Activated naive CD4-positive, alpha-beta T cell treated with anti-CD3 and anti-CD28 coated beads, Interleukin-2, amount 10 ng/mL, durations not matched to agents 7 days and 5 days (primary cell): ENCODE measurements at regions not wholly inside any gene's neighbourhood (a gene's known extent, or its start where the extent isn't known, plus 50 kb on each side); places are given as distances from the start of the nearest gene placed in this dataset.

Experiments
- CTCF ChIA-PET: fragments of 350-600 bp; sonication (Branson Sonifier 250); formaldehyde crosslinking; loops from one replicate; lab custom pipeline; 2021; ENCODE audit warnings: antibody characterized with exemption; lab: Charles Lee
- DNase-seq: peaks from one replicate; pipeline ENCODE4 v3.0.0-alpha.2; 2020
- H3K27ac Mint-ChIP-seq: one replicate; pipeline ENCODE4 v1.8.0; 2021; ENCODE audit warnings: mild to moderate bottlenecking, moderate library complexity, mixed read lengths
- H3K27me3 Mint-ChIP-seq: one replicate; pipeline ENCODE4 v1.8.0; 2021; ENCODE audit warnings: mild to moderate bottlenecking, mixed read lengths
- H3K36me3 Mint-ChIP-seq: one replicate; pipeline ENCODE4 v1.8.0; 2021; ENCODE audit warnings: mixed read lengths
- H3K4me1 Mint-ChIP-seq: one replicate; pipeline ENCODE4 v1.8.0; 2021; ENCODE audit warnings: mixed read lengths
- H3K4me3 Mint-ChIP-seq: one replicate; pipeline ENCODE4 v1.8.0; 2021; ENCODE audit warnings: mild to moderate bottlenecking, moderate library complexity, mixed read lengths
- H3K9me3 Mint-ChIP-seq: one replicate; pipeline ENCODE4 v1.8.0; 2021; ENCODE audit warnings: mixed read lengths

DNA sequence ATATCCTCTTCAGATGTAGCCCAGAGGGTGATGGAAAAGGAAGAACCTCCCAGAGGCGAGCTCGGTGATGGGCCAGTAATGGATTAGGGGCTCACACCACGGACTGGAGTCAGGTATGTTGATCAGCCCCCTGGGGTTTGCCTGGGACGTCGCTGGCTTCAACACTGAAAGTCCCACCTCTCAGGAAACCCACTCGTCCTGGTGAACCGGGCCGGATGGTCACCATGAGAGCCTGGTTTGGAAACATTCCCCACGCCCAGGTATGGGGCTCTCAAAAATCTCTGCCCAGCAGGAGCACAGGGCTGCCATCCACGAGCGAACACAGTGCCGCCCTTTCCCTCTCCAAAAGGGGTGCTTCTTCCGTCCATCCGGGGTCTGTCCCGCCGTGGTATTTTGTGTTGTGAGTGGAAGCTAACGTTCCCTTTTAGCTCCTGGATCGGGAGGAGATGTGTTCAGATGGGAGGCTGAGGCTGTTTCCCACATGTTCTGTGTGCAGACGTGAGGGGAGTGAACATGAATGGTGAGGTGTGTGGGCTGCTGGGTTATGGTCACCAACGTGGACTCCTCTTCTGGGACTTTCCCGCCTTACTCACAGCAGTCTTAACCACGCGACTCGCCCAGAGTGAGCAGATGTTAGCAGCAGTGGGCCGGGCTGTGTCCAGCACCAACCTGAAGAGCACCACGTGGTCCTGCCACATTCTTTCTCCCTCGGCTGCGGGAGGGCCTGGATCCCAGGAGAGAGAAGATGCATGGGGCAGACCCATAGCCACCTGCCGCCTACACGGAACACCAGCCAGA is 139.2 kb downstream of the KIF26A start:
- CTCF ChIA-PET: no interaction called here
- no peaks in the 10 kb centered on the region for H3K9me3 Mint-ChIP-seq
- no peaks in the 10 kb centered on the region for H3K36me3 Mint-ChIP-seq
- H3K27me3 Mint-ChIP-seq: peaks cover 3% of the 10 kb centered on the region
- H3K27ac Mint-ChIP-seq: no peak overlapping the region
- no peaks in the 10 kb centered on the region for H3K4me1 Mint-ChIP-seq
- no peak overlapping the region for H3K4me3 Mint-ChIP-seq
- peak; percentile 17 for DNase-seq

DNA sequence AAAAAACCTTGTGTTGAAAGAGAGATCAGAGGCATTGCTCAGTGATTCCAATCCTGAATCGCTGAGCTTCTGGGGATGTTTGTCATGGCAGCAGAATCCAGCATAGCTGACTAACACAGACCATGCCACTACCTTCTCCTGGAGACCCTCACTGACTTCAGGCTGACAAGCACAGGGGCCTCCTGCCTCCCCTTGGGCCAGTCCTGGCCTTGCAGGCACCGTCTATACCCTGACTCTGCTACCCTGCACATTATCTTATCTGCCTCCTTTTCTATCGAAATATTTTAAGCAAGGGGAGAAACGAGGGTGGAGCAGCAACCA is 139.8 kb downstream of the KIF26A start:
- Mint-ChIP-seq H3K27ac (no peak overlapping the region), H3K27me3 (peaks cover 3% of the 10 kb centered on the region), H3K4me3 (no peak overlapping the region), H3K36me3 (no peaks in the 10 kb centered on the region), H3K4me1 (no peaks in the 10 kb centered on the region), H3K9me3 (no peaks in the 10 kb centered on the region)
- CTCF ChIA-PET: no interaction called here
- DNase-seq: no peak

DNA sequence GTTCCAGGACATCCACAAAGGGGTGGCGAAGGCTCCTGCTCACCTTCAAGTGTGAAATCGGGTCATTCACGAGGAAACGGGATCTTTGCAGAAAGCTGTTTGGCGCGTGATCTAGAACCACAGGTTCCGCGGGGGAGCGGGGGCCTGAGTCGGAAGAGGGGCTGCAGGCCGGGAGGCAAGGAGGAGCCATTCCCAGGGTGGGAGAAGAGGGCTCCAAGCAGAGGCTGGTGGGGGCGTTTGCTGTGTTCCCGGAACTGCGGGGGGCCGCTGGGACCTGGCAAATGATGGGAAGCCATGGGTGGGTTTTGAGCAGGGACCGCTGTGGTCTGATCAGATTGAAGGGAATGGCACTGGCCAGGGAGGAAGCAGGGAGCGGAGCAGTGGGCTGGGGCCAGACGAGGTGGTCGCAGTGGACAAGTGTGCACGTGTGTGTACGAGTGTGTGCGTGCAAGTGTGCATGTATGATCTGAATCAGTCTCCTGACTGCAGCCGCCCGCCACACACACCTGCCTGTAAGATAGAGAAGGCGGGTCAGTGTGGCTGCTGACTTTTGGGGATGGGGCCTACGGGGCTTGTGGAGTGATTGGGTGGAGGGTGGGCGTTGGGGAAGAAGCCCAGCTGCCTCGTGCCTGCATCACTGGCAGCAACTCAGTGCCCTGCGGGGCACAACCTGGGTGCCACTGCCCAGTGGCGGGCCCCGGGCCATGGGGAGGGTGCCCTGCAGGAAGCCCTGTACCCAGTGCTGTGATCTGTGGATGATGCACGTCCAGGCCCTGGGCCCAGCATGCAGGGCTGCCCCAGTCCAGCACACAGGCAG is 141.9 kb downstream of the KIF26A start:
- Mint-ChIP-seq H3K9me3 (no peaks in the 10 kb centered on the region), H3K27me3 (peaks cover 3% of the 10 kb centered on the region), H3K36me3 (no peaks in the 10 kb centered on the region), H3K4me1 (no peaks in the 10 kb centered on the region), H3K4me3 (no peak overlapping the region), H3K27ac (no peak overlapping the region)
- CTCF ChIA-PET: no interaction called here
- DNase-seq: peak; percentile 15

DNA sequence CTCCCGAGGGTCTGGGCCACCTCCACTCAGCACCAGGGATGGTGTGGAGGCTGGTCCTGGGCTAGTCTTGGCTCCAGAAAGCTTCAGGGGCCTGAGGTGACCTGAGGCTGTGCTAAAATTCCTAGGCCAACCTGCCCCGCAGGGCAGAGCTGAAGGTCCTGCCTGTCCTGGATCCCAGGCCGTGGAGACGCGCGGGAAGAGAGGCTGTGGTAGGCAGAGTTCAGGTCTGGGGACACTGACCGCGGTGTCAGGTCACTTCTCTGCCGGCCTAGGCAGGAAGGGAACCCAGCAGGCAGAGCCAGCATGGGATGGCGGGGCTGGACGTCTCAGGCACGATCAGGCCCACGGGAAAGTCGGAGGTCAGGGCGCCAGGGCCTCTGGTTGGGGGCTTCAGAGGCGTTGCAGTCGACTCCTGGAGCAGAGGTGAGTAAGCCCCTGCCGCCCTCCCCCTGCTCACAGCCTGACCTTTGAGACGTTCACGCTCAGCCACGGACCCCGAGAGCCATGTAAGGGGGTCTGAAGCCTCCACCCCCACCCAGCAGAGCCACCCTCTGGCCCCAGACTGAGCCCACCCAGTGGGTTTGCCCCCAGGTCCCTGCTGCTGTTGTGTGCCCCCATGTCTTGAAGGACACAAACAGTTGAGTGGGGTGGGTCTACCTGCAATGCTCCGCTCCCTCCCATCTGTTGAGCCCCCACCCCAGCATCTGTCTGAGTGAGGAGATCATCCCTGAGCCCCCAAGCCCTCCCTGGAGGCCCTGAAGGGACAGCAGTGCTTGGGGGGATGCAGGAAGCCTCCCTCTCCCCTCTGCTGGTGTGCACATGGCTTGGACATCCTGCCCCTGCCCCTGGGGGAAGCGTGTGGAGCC is 142.7 kb downstream of the KIF26A start:
- Mint-ChIP-seq H3K36me3 (no peaks in the 10 kb centered on the region), H3K4me3 (no peak overlapping the region), H3K9me3 (no peaks in the 10 kb centered on the region), H3K27me3 (peaks cover 2% of the 10 kb centered on the region), H3K4me1 (no peaks in the 10 kb centered on the region), H3K27ac (no peak overlapping the region)
- peak; percentile 8 for DNase-seq
- CTCF ChIA-PET: no interaction called here

DNA sequence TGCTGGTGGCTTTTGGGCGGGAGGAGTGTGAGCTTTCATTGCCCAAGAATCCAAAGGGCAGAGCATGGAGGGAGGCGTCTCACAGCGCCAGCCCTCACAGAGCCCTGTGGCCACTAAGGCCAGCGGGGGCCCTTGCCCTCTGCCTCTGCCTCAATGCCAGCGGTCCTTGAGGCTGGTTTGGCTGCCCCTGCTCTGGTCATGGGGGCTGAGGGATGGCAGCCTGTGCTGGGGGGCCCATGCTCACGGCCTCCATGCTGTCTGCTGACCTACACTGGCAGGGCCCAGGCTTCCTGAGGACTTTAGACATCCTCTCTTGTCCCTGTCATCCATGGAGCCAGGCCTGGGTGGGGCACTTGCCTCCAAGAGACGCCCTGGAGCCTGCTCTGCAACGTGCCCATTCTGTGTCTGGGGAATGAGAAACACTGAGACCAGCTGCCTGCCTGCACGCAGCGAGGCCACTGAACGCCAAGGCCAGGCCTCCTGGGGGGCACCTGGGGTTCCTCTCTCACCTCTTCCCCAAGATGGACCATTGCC is 143.4 kb downstream of the KIF26A start:
- H3K4me3 Mint-ChIP-seq: no peak overlapping the region
- CTCF ChIA-PET: no interaction called here
- no peak overlapping the region for H3K27ac Mint-ChIP-seq
- no peaks in the 10 kb centered on the region for H3K36me3 Mint-ChIP-seq
- no peaks in the 10 kb centered on the region for H3K9me3 Mint-ChIP-seq
- no peaks in the 10 kb centered on the region for H3K27me3 Mint-ChIP-seq
- no peaks in the 10 kb centered on the region for H3K4me1 Mint-ChIP-seq
- DNase-seq: peak; percentile 10

DNA sequence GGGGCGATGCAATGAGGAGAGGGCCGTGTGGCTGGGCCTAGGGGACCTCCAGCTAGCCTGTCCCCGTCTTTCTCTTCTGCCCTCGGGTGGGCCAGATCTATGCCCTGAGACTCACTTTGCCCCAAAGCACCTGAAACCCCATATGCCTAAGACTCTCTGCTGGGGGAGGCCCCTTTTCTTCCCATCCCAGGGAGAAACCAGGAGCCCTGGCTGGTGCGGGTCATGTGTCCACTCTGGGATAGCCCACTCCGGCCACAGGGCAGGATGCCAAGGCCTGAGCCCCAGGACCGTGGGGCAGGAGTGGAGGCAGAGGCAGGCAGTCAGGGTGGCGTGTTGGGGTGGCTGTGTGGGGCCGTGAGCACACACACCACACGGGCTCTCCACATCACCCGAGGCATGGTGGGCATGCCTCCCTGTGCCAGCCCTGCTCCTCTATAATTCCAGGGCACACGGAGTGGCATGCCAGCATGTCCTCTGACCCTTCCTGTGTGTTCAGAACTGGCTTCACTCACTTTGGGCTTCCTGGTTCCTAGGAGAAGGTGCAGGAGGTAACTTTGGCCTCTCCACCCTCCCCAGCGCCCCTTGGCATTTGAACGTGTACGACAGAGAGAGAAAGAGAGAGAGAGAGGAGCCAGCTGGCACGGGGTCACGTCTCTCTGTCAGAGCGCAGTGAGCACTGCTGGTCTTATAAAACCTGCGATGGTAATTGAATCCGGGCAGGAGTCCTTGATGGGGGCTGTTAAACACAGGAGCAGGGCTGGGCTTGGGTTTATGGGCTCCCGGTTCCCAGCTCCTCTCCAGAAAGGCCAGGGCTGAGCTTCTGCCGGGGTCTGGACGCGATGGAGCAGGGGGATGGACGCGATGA is 144.2 kb downstream of the KIF26A start:
- no peaks in the 10 kb centered on the region for H3K36me3 Mint-ChIP-seq
- H3K27ac Mint-ChIP-seq: peak overlapping the region; percentile 28
- H3K4me1 Mint-ChIP-seq: no peaks in the 10 kb centered on the region
- H3K9me3 Mint-ChIP-seq: no peaks in the 10 kb centered on the region
- DNase-seq: peak; percentile 10
- CTCF ChIA-PET: no interaction called here
- no peaks in the 10 kb centered on the region for H3K27me3 Mint-ChIP-seq
- H3K4me3 Mint-ChIP-seq: no peak overlapping the region

DNA sequence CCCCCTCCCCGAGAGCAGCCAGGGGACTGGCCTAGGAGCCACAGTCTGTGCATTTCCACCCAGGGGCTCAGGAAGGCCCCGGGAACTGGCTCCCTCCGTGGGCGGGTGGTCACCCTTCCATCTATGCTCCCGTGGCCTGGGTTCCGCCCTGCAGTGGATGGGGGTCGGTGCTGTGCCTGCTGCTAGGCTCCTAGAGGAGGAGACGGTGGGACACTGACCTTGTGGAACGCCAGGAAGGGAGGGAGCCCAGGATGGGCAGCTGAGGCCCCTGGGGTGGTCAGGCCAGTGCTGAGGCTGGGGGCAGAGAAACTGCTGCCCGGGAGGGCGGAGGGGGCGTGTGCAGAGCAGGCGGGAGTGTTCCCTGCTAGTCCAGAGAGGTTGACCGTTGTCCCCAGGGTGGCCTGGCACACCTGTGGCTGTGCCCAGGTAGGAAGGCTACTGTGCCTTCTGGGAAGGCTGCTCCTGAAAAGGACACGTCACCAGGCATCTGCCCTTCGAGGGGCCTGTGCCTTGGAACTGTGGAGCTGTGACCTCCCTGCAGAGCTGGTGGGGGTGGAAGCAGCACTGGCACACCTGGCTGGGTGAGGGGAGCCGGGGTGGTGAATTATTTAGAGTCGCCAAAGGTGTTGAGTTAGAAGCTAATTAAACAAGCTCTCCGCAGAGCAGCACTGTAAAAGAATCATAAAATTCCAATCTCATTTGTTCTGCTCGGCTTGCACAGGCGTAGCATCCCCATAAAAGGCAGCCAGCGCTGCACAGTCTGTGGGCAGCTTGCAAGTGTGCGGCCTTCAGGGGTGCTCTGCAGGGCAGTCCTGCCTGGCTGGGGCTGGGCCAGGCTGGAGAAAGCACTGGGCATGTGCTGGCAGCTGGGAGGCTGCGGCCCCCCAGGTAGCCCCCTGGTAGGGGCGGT is 145.1 kb downstream of the KIF26A start:
- peak; percentile 19 for DNase-seq
- Mint-ChIP-seq H3K4me1 (no peaks in the 10 kb centered on the region), H3K9me3 (peaks cover 1% of the 10 kb centered on the region), H3K27me3 (no peaks in the 10 kb centered on the region), H3K27ac (no peak overlapping the region), H3K4me3 (no peak overlapping the region), H3K36me3 (no peaks in the 10 kb centered on the region)
- CTCF ChIA-PET: no interaction called here

DNA sequence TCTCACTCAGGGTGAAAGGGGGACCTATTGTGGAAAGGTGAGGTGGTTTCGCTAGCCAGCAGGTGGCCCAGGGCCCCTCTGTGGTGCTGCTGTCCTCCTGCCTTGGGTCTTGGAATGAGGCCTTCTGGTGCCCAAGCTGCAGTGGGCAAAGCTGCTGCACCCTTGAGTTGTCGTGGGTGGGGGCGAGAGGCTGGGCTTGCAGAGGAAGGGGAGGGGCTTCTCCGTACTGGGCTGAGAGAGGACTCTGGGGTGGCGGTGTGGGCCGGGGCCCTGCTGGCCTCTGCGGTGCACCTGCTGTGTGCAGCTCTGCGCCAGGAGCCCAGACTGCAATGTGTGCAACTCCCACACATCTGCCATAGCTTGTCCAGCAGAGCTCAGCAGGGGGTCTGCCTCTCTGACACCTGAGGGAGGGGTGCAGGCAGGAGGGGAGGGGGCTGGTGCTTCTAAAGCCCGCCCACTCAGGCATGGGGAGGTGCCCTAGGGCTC is 145.8 kb downstream of the KIF26A start:
- Mint-ChIP-seq H3K4me1 (no peaks in the 10 kb centered on the region), H3K4me3 (no peak overlapping the region), H3K9me3 (peaks cover 8% of the 10 kb centered on the region), H3K27ac (no peak overlapping the region), H3K27me3 (no peaks in the 10 kb centered on the region), H3K36me3 (no peaks in the 10 kb centered on the region)
- CTCF ChIA-PET: no interaction called here
- peak; percentile 9 for DNase-seq

DNA sequence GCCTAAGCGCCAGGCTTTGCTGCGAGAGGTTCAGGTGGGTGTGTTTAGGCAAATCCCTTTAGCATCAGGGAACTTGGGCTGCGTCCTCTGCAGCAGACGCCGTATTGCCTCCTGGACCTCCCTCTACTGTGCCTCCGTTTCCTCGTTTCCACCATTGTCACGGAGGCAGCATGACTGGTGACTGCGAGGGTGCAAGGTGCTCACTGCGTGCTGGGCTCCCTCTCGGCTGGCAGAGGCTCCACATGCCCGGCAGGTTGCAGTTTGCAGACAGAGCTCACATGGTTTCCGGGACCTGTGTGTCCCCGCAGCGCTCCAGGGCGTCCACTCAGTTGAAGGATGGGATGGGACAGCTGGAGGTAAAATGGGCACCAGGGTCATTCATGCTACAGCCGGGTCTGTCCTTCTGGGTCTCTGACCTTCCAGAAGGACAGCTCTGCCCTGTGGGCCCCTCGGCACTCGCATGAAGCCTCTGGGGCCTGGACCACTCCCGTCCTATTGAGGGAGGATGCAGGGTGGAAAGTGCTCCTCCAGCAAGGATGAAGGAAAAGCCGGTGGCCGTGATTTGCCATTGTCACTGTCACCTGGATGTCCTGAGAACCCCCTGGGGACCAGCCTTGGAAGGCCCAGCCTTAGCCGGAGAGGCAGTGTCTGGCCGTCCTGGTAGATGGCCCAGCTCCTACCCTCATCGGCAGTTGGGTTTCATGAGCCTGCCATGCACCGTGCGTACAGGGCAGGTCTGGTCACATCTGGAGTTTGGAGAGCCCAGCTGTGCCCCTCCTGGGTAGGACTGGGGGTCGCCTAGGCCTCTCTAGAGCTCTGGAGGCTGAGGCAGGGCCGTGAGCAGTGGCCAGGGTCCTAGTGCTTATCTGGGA is 146.5 kb downstream of the KIF26A start:
- peak; percentile 13 for DNase-seq
- peaks cover 13% of the 10 kb centered on the region for H3K9me3 Mint-ChIP-seq
- CTCF ChIA-PET: no interaction called here
- H3K27ac Mint-ChIP-seq: no peak overlapping the region
- H3K36me3 Mint-ChIP-seq: no peaks in the 10 kb centered on the region
- no peaks in the 10 kb centered on the region for H3K27me3 Mint-ChIP-seq
- H3K4me1 Mint-ChIP-seq: no peaks in the 10 kb centered on the region
- H3K4me3 Mint-ChIP-seq: no peak overlapping the region

DNA sequence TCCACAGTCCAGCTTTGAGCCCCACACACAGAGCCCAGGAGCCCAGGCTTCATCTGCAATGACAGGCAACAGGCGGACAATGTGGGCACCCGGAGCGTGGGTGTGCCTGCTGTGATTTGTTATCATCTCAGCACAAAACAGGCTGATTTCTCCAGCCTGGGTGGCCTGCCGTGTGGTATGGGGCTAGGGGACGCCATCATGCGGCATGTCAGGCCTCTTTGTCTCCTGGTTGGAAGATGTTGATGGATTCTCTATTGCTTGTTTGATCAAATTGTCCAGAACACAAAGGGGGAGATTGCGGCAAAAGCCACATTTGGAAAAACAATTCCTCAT is 147.1 kb downstream of the KIF26A start:
- H3K27me3 Mint-ChIP-seq: no peaks in the 10 kb centered on the region
- CTCF ChIA-PET: no interaction called here
- H3K4me3 Mint-ChIP-seq: no peak overlapping the region
- H3K27ac Mint-ChIP-seq: no peak overlapping the region
- no peak for DNase-seq
- H3K36me3 Mint-ChIP-seq: no peaks in the 10 kb centered on the region
- peaks cover 13% of the 10 kb centered on the region for H3K9me3 Mint-ChIP-seq
- no peaks in the 10 kb centered on the region for H3K4me1 Mint-ChIP-seq

DNA sequence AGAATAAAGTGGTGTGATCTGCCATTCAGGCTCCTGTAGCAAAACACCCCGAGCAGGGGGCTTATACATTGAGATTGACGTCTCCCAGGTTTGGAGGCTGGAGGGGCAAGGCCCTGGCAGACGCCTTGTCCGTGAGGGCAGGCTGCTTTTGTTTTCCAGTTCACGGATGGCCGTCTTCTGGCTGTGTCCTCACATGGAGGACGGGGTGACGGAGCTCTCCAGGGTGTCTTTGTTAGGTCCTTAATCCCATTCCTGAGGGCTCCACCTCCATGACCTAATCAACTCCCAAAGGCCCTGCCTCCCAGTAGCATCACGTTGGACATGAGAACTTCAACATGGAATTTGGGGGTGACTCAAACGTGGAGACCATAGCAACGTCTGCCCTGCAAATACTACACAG is 147.7 kb downstream of the KIF26A start:
- no peak for DNase-seq
- peaks cover 13% of the 10 kb centered on the region for H3K9me3 Mint-ChIP-seq
- CTCF ChIA-PET: no interaction called here
- no peak overlapping the region for H3K4me3 Mint-ChIP-seq
- no peaks in the 10 kb centered on the region for H3K27me3 Mint-ChIP-seq
- no peaks in the 10 kb centered on the region for H3K36me3 Mint-ChIP-seq
- no peaks in the 10 kb centered on the region for H3K4me1 Mint-ChIP-seq
- no peak overlapping the region for H3K27ac Mint-ChIP-seq

DNA sequence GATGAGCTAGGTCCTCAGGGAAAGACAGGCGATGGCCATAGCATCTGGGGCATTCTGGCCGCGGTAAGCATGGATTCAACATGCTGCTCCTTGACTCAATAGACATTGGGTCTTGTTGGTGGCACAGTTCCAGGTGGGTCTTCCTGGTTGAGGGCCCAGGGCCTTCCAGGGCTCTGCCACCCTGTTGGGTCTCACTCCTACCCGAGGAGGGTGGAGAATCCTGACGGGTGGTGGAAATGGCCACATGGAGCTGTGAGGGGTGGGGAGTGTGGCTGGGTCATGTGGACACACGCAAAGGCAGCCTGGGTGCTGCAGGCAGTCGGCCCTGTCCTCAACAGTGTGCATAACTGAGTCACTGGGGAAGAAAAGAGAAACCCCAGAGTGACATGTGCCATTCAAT is 148.1 kb downstream of the KIF26A start:
- Mint-ChIP-seq H3K4me3 (no peak overlapping the region), H3K4me1 (no peaks in the 10 kb centered on the region), H3K27ac (no peak overlapping the region), H3K27me3 (no peaks in the 10 kb centered on the region), H3K9me3 (peaks cover 13% of the 10 kb centered on the region), H3K36me3 (no peaks in the 10 kb centered on the region)
- CTCF ChIA-PET: no interaction called here
- no peak for DNase-seq
